PC-9 (cell line): ENCODE measurements at regions not wholly inside any gene's neighbourhood (a gene's known extent, or its start where the extent isn't known, plus 50 kb on each side); places are given as distances from the start of the nearest gene placed in this dataset.

Experiments used
- CTCF ChIP-seq: fragments of 200-600 bp; sonication (generic); conservative IDR thresholded peaks from 2 replicates; pipeline ENCODE4 v1.6.1; 2017; ENCODE audit warnings: mixed run types, antibody characterized with exemption, mild to moderate bottlenecking, moderate library complexity
- EZH2 ChIP-seq: fragments of 200-600 bp; sonication (generic); IDR thresholded peaks from 2 replicates; pipeline ENCODE4 v1.8.0; 2017; ENCODE audit warnings: antibody characterized with exemption, low read depth

- no peak for TF ChIP-seq CTCF
- TF ChIP-seq EZH2: no peak
These were observed 435.7 kb downstream of the GXYLT1 start for GRCh38 chr12:41709012-41709411.
